Tibial artery (tissue), 4 donors: ENCODE measurements at regions not wholly inside any gene's neighbourhood (a gene's known extent, or its start where the extent isn't known, plus 50 kb on each side); places are given as distances from the start of the nearest gene placed in this dataset.
"Not testable (repeated sequence)": the region's sequence is repeated elsewhere in the genome, so short reads cannot be mapped to it uniquely, and the experiment has no call there.

ENCODE experiments used
- DNase-seq, 2 donors: peaks; one replicate each; pipeline ENCODE4 v3.0.0-alpha.2; 2019
- H3K27ac ChIP-seq, 2 donors: fragments of 200-600 bp; sonication (generic) in 1 of 2; 1 replicate in 1 of 2; 2 replicates in 1 of 2; pipeline ENCODE4 v1.5.1; 2018 to 2019; ENCODE audit warnings: mild to moderate bottlenecking in 1 of 2
- H3K27me3 ChIP-seq, 2 donors: fragments of 200-600 bp; sonication (generic) in 1 of 2; one replicate each; pipeline versions ENCODE4 v1.5.1 to v1.6.0; 2016 to 2019
- H3K36me3 ChIP-seq, 3 donors: fragments of 200-600 bp; sonication (generic) in 2 of 3; one replicate each; pipeline ENCODE4 v1.5.1; 2016 to 2019; ENCODE audit warnings: mild to moderate bottlenecking in 2 of 3
- H3K4me1 ChIP-seq, 4 donors: fragments of 200-600 bp; sonication (generic) in 2 of 4; 1 replicate in 3 of 4; 2 replicates in 1 of 4; pipeline ENCODE4 v1.5.1; 2016 to 2019
- H3K4me3 ChIP-seq, 2 donors: fragments of 200-600 bp; sonication (generic) in 1 of 2; 1 replicate in 1 of 2; 2 replicates in 1 of 2; pipeline ENCODE4 v1.5.1; 2018 to 2019; ENCODE audit warnings: mild to moderate bottlenecking in 2 of 2
- H3K9me3 ChIP-seq, 3 donors: fragments of 200-600 bp; sonication (generic) in 1 of 3; one replicate each; pipeline ENCODE4 v1.5.1; 2016 to 2019
- CTCF ChIP-seq, 2 experiments: fragments of 200-600 bp in 1 of 2; fragments of 450-650 bp in 1 of 2; IDR thresholded peaks; one replicate each; pipeline ENCODE4 v1.5.1; 2017 to 2019; ENCODE audit warnings: antibody characterized with exemption in 2 of 2, mild to moderate bottlenecking in 1 of 2, moderate library complexity in 1 of 2
- intact Hi-C: fragments of 100-400 bp; cut with DNase I; formaldehyde crosslinking; loops from one replicate; pipeline ENCODE4 v1.15.0; 2023; ENCODE audit warnings: low total_unique reads

DNA sequence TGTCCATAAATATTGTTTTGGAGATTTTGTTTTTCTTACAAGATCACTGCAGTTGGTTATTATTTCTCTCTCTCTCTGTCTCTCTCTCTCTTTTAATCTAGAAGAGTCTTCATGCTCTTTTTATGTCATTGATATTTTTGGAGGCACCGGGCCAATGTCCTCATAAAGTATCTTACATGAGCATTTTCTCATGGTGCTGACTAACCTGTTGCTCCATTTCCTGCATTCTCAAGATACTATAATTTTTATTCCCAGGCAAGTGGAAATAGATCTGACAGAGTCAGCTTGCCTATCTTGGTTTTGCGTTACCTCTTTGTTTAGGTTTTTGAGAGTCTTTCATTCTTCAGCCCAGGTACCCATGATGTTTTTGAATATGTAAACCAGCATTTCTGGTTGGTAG lies 938.8 kb upstream of the FBXO33 start:
- no peak for DNase-seq
- no peaks in the 10 kb centered on the region for H3K9me3 ChIP-seq
- intact Hi-C loops, result no loop called here
- H3K27me3 ChIP-seq, result no peaks in the 10 kb centered on the region
- H3K27ac ChIP-seq, result no peak overlapping the region
- H3K36me3 ChIP-seq, result no peaks in the 10 kb centered on the region
- no peak for TF ChIP-seq CTCF (IDR thresholded peaks at IDR 0.05)
- no peaks in the 10 kb centered on the region for H3K4me1 ChIP-seq
- H3K4me3 ChIP-seq, result no peak overlapping the region

- Histone ChIP-seq H3K27ac (no peak overlapping the region), H3K4me3 (no peak overlapping the region), H3K36me3 (no peaks in the 10 kb centered on the region), H3K9me3 (no peaks in the 10 kb centered on the region), H3K27me3 (no peaks in the 10 kb centered on the region), H3K4me1 (no peaks in the 10 kb centered on the region)
- TF ChIP-seq CTCF (IDR thresholded peaks at IDR 0.05), result no peak
- DNase-seq, result no peak
- intact Hi-C loops, result no loop called here
Measured at GRCh38 chr14:40368314-40368713, 936.1 kb upstream of the FBXO33 start.

- no peak for DNase-seq
- H3K4me3 ChIP-seq, result no peak overlapping the region
- no peak overlapping the region for H3K27ac ChIP-seq
- intact Hi-C loops, result no loop called here
- H3K27me3 ChIP-seq, result no peaks in the 10 kb centered on the region
- H3K9me3 ChIP-seq, result no peaks in the 10 kb centered on the region
- H3K4me1 ChIP-seq, result no peaks in the 10 kb centered on the region
- H3K36me3 ChIP-seq, result no peaks in the 10 kb centered on the region
- no peak for TF ChIP-seq CTCF (IDR thresholded peaks at IDR 0.05)
Measured at GRCh38 chr14:40367717-40368116, 935.5 kb upstream of the FBXO33 start.

GRCh38 chr14:40365305-40365704 lies 933.1 kb upstream of the FBXO33 start:
- no peak for TF ChIP-seq CTCF (IDR thresholded peaks at IDR 0.05)

GRCh38 chr14:40362856-40363255 lies 930.6 kb upstream of the FBXO33 start:
- H3K4me1 ChIP-seq, result no peaks in the 10 kb centered on the region
- DNase-seq, result no peak
- H3K27ac ChIP-seq, result no peak overlapping the region
- intact Hi-C loops, result no loop called here
- no peak for TF ChIP-seq CTCF (IDR thresholded peaks at IDR 0.05)
- no peak overlapping the region for H3K4me3 ChIP-seq
- no peaks in the 10 kb centered on the region for H3K27me3 ChIP-seq
- no peaks in the 10 kb centered on the region for H3K9me3 ChIP-seq
- no peaks in the 10 kb centered on the region for H3K36me3 ChIP-seq

More at GRCh38 chr14:40365305-40365704, 933.1 kb upstream of the FBXO33 start:
- no peak for DNase-seq
- no peak overlapping the region for H3K4me3 ChIP-seq
- H3K9me3 ChIP-seq, result no peaks in the 10 kb centered on the region
- no peaks in the 10 kb centered on the region for H3K4me1 ChIP-seq
- no peaks in the 10 kb centered on the region for H3K36me3 ChIP-seq
- no peaks in the 10 kb centered on the region for H3K27me3 ChIP-seq
- intact Hi-C loops, result no loop called here
- H3K27ac ChIP-seq, result no peak overlapping the region

DNA sequence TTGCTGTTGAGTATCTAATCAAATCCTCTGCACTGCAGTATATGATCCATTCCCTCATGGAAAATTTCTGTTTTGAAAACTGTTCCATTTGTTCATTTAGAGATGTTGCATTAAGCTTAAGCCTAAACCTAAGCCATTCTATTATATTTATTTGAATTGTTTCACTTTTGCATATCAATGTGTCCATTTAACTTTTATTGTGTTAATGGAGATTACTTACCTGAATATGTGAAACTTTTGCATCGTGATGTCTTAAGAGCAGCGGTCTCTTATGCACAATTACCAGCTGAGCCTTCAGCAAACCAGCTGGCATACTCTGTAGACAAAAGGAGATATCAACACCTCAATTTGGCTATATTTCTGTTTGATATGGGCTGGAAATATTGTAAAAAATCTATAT lies 922.5 kb upstream of the FBXO33 start:
- no peaks in the 10 kb centered on the region for H3K4me1 ChIP-seq
- TF ChIP-seq CTCF (IDR thresholded peaks at IDR 0.05), result no peak
- intact Hi-C loops, result no loop called here

GRCh38 chr14:40348104-40348503 lies 915.9 kb upstream of the FBXO33 start:
- H3K27me3 ChIP-seq, H3K36me3 ChIP-seq, intact Hi-C loops, H3K9me3 ChIP-seq, H3K4me3 ChIP-seq, DNase-seq, H3K27ac ChIP-seq, H3K4me1 ChIP-seq: not testable (repeated sequence)

More for the DNA sequence above, 922.5 kb upstream of the FBXO33 start:
- Histone ChIP-seq H3K27ac (no peak overlapping the region), H3K4me3 (no peak overlapping the region), H3K36me3 (no peaks in the 10 kb centered on the region), H3K27me3 (no peaks in the 10 kb centered on the region), H3K9me3 (no peaks in the 10 kb centered on the region)
- no peak for DNase-seq
